ENCODE measurements at regions not wholly inside any gene's neighbourhood (a gene's known extent, or its start where the extent isn't known, plus 50 kb on each side); places are given as distances from the start of the nearest gene placed in this dataset.

DNA sequence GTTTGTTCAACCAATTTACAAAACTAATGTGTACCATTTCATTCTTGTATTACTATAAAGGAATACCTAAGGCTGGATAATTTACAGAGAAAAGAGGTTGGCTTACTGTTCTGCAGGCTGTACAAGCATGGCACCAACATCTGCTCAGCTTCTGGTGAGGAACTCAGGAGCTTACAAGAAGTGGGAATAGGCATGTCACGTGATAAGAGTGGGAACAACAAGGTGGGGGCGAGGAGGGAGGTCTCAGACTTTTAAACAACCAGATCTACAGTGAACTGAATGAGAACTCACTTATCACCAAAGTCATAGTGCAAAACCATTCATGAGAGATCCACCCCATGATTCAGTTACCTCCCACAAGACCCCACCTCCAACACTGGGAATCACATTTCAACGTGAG is 1178.0 kb downstream of the REEP3 start:
- no peak for TF ChIP-seq FOXJ3 (CRISPR knock-in tag; IDR thresholded peaks at IDR 0.05; ENCODE audit: borderline replicate concordance)
- TF ChIP-seq TMF1 (CRISPR knock-in tag; IDR thresholded peaks at IDR 0.05; ENCODE audit: low read depth), result no peak

Data from HepG2 (cell line).